ENCODE measurements at regions not wholly inside any gene's neighbourhood (a gene's known extent, or its start where the extent isn't known, plus 50 kb on each side); places are given as distances from the start of the nearest gene placed in this dataset.
"Not testable (repeated sequence)": the region's sequence is repeated elsewhere in the genome, so short reads cannot be mapped to it uniquely, and the experiment has no call there.

GRCh38 chr2:238521002-238521401 is 94.3 kb downstream of the ASB1 start:
- DNase-seq (ENCODE audit: low read depth in 3 of 3) = no peak

GRCh38 chr2:238521870-238522269 is 95.1 kb downstream of the ASB1 start:
- no peak for DNase-seq (ENCODE audit: low read depth in 3 of 3)

- DNase-seq (ENCODE audit: low read depth in 3 of 3) = no peak
Observed at GRCh38 chr2:238523158-238524110, 96.7 kb downstream of the ASB1 start.

GRCh38 chr2:238524426-238524983 is 97.8 kb downstream of the ASB1 start:
- no peak for DNase-seq (ENCODE audit: low read depth in 3 of 3)

- DNase-seq (ENCODE audit: low read depth in 3 of 3) = no peak
Observed at GRCh38 chr2:238525990-238526389, 99.3 kb downstream of the ASB1 start.

- DNase-seq (ENCODE audit: low read depth in 3 of 3) = no peak
Observed at GRCh38 chr2:238527565-238527964, 100.8 kb downstream of the ASB1 start.

- no peak for DNase-seq (ENCODE audit: low read depth in 3 of 3)
Observed at GRCh38 chr2:238528953-238529781, 102.4 kb downstream of the ASB1 start.

- not testable (repeated sequence) for DNase-seq (ENCODE audit: low read depth in 3 of 3)
Observed at GRCh38 chr2:238531017-238531645, 104.4 kb downstream of the ASB1 start.

GRCh38 chr2:238543732-238544131 is 117.0 kb downstream of the ASB1 start:
- not testable (repeated sequence) for DNase-seq (ENCODE audit: low read depth in 3 of 3)

- DNase-seq (ENCODE audit: low read depth in 3 of 3) = no peak
Observed at GRCh38 chr2:238548902-238549462, 122.3 kb downstream of the ASB1 start.

GRCh38 chr2:238549866-238550265 is 123.1 kb downstream of the ASB1 start:
- DNase-seq (ENCODE audit: low read depth in 3 of 3) = no peak

GRCh38 chr2:238551091-238551490 is 124.4 kb downstream of the ASB1 start:
- no peak for DNase-seq (ENCODE audit: low read depth in 3 of 3)

- no peak for DNase-seq (ENCODE audit: low read depth in 3 of 3)
Observed at GRCh38 chr2:238552226-238552625, 125.5 kb downstream of the ASB1 start.

GRCh38 chr2:238553159-238553558 is 126.4 kb downstream of the ASB1 start:
- DNase-seq (ENCODE audit: low read depth in 3 of 3) = no peak

GRCh38 chr2:238554468-238555315 is 128.0 kb downstream of the ASB1 start:
- DNase-seq (ENCODE audit: low read depth in 3 of 3) = no peak

GRCh38 chr2:238555786-238556542 is 129.2 kb downstream of the ASB1 start:
- DNase-seq (ENCODE audit: low read depth in 3 of 3) = no peak

GRCh38 chr2:238557431-238557830 is 130.7 kb downstream of the ASB1 start:
- DNase-seq (ENCODE audit: low read depth in 3 of 3) = no peak

- DNase-seq (ENCODE audit: low read depth in 3 of 3) = no peak
Observed at GRCh38 chr2:238557936-238558335, 131.2 kb downstream of the ASB1 start.

GRCh38 chr2:238558456-238559099 is 131.9 kb downstream of the ASB1 start:
- DNase-seq (ENCODE audit: low read depth in 3 of 3) = no peak
